Large intestine (tissue), 3 donors: ENCODE measurements at regions not wholly inside any gene's neighbourhood (a gene's known extent, or its start where the extent isn't known, plus 50 kb on each side); places are given as distances from the start of the nearest gene placed in this dataset.
"Not testable (repeated sequence)": the region's sequence is repeated elsewhere in the genome, so short reads cannot be mapped to it uniquely, and the experiment has no call there.

ENCODE experiments used
- DNase-seq, 2 donors: peaks; one replicate each; pipeline versions ENCODE4 v3.0.0 to v3.0.0-alpha.2; 2013
- H3K27ac ChIP-seq: one replicate; pipeline ENCODE4 v1.5.1; 2013; ENCODE audit warnings: low read length
- H3K27me3 ChIP-seq: 2 replicates; pipeline ENCODE4 v1.6.1; 2013; ENCODE audit warnings: low read length; ENCODE audit not compliant: control insufficient read depth, insufficient read depth
- H3K36me3 ChIP-seq: 2 replicates; pipeline ENCODE4 v1.6.1; 2013; ENCODE audit warnings: low read length; ENCODE audit not compliant: control insufficient read depth, insufficient read depth
- H3K4me1 ChIP-seq: one replicate; pipeline ENCODE4 v1.6.1; 2013; ENCODE audit warnings: low read length; ENCODE audit not compliant: control insufficient read depth, insufficient read depth
- H3K4me3 ChIP-seq: one replicate; pipeline ENCODE4 v1.5.1; 2013; ENCODE audit warnings: low read length
- H3K9me3 ChIP-seq: one replicate; pipeline ENCODE4 v1.6.1; 2013; ENCODE audit warnings: mild to moderate bottlenecking, low read depth, low read length, moderate library complexity; ENCODE audit not compliant: control insufficient read depth
- WGBS: methylation state at CpG from one replicate; pipeline ENCODE4 v1.1.5; 2013; ENCODE audit warnings: low lambda C conversion rate; ENCODE audit not compliant: insufficient coverage; 5-methylcytosine and 5-hydroxymethylcytosine counted together

DNA sequence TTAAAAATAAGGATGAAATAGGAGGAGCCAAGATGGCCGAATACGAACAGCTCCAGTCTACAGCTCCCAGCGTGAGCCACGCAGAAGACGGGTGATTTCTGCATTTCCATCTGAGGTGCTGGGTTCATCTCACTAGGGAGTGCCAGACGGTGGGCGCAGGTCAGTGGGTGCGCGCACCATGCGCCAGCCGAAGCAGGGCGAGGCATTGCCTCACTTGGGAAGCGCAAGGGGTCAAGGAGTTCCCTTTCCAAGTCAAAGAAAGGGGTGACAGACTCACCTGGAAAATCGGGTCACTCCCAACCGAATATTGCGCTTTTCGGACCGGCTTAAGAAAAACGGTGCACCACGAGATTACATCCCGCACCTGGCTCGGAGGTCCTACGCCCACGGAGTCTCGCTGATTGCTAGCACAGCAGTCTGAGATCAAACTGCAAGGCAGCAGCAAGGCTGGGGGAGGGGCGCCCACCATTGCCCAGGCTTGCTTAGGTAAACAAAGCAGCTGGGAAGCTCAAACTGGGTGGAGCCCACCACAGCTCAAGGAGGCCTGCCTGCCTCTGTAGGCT, 323.2 kb upstream of the PIK3C3 start:
- WGBS = no CpG with 5 or more reads among the region's 26 CpGs
- H3K36me3 ChIP-seq, H3K4me1 ChIP-seq, H3K4me3 ChIP-seq, DNase-seq, H3K27me3 ChIP-seq, H3K9me3 ChIP-seq, H3K27ac ChIP-seq: not testable (repeated sequence)

DNA sequence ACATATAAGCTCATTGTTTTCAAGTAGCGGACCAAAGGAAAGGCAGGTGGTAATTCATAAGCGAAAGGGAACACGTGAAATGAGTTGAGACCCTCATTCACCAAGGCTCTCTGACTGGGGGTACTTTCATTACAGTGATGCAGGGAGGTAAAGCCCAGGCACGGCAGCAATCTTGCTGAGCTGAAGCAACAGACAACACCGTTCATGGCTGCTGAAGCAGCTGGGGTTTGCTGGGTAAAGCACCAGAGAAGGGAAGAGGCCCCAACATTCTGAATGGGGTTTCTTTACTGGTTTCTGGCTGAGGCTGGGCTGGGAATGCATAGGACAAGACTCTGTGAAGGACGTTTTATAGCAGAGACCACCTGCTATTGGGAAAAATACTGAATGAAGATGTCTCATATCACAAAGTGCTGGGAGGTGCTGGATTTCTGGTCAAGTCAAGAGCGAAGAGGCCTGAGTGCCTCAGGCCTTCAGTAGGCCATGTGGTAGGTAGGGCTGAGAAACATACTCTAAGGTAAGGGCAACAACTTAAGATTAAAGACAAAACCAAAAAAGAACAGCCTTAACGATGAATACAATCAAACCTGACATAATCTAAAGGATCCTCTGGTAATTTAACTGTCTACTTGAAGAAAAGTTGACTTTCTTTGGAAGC, 324.7 kb upstream of the PIK3C3 start:
- Histone ChIP-seq H3K4me3 (no peak overlapping the region), H3K4me1 (no peaks in the 10 kb centered on the region), H3K9me3 (no peaks in the 10 kb centered on the region), H3K36me3 (no peaks in the 10 kb centered on the region), H3K27me3 (no peaks in the 10 kb centered on the region), H3K27ac (no peak overlapping the region)
- no peak for DNase-seq
- 86% methylated on average over 1 of the region's 8 CpGs for WGBS

DNA sequence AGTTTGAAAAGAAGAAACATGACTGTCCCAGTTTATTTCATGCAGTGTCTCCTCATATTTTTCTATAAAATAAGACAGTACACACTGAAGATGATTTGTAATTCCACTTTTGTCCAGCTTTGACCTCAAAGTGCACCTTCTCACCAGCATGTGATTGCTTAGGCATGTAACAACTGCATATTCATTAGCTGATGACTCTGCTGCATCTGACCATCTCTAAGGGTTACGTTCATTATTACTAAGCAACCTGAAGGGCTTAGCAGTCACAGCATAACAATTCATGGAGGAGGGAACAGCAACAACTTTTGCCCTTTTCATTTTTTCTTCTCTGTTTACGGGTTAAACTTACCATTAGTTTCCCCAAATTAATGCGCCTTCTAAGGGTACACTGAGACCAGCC, 330.6 kb upstream of the PIK3C3 start:
- 95% methylated on average over 2 of the region's 3 CpGs for WGBS
- H3K4me3 ChIP-seq = no peak overlapping the region
- H3K36me3 ChIP-seq = no peaks in the 10 kb centered on the region
- no peaks in the 10 kb centered on the region for H3K27me3 ChIP-seq
- H3K27ac ChIP-seq = no peak overlapping the region
- H3K4me1 ChIP-seq = no peaks in the 10 kb centered on the region
- no peak for DNase-seq
- H3K9me3 ChIP-seq = no peaks in the 10 kb centered on the region

DNA sequence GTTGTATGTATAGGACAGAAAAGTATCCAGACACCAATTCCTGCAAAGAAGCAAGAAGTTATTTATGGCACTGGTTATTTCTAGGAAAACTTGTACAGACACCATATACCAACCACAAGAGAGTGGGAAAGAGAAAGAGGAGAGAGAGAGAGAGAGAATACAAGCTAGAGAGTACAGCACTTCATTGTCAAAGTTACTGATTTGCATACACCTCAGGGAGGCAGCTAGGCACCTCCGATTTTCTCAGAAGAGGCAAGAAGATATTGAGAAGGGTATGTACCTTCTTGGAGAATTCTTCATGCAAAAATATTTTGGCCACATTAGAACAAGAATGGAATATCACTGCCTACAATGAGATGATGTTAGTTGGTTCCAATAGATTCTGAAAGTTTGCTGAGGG, 333.9 kb upstream of the PIK3C3 start:
- no CpG with 5 or more reads among the region's 1 CpG for WGBS
- Histone ChIP-seq H3K36me3 (no peaks in the 10 kb centered on the region), H3K27me3 (no peaks in the 10 kb centered on the region), H3K4me3 (no peak overlapping the region), H3K27ac (no peak overlapping the region), H3K9me3 (no peaks in the 10 kb centered on the region), H3K4me1 (no peaks in the 10 kb centered on the region)
- DNase-seq = no peak

- Histone ChIP-seq H3K4me1 (no peaks in the 10 kb centered on the region), H3K36me3 (no peaks in the 10 kb centered on the region), H3K9me3 (no peaks in the 10 kb centered on the region), H3K27ac (no peak overlapping the region), H3K4me3 (no peak overlapping the region), H3K27me3 (no peaks in the 10 kb centered on the region)
- no peak for DNase-seq
- no CpG with 5 or more reads among the region's 1 CpG for WGBS
These were observed 336.9 kb upstream of the PIK3C3 start for GRCh38 chr18:41618147-41618546.

DNA sequence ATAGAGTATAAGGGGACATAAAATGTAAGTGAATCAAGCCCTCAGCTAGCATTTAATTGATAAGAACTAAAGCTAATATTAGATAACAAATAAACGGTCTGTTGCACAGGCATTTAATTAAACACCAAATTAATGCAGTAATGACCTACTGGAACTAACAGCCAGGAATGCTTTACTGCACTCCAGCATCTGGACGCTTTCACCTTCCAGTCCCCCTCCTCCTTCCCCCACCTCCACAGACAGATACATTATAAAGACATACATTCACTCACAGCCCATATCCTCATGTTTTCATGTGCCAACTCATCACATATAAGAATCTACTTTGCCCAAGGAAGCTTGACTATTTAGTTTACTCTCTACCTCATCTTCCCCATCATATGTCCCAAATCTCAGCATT, 337.4 kb upstream of the PIK3C3 start:
- DNase-seq = no peak
- 83% methylated on average over 1 of the region's 2 CpGs for WGBS
- Histone ChIP-seq H3K36me3 (no peaks in the 10 kb centered on the region), H3K9me3 (no peaks in the 10 kb centered on the region), H3K4me1 (no peaks in the 10 kb centered on the region), H3K27ac (no peak overlapping the region), H3K4me3 (no peak overlapping the region), H3K27me3 (no peaks in the 10 kb centered on the region)

GRCh38 chr18:41613003-41613609, 341.9 kb upstream of the PIK3C3 start:
- no CpG with 5 or more reads among the region's 6 CpGs for WGBS
- no peak overlapping the region for H3K27ac ChIP-seq
- no peak for DNase-seq
- no peak overlapping the region for H3K4me3 ChIP-seq
- H3K36me3 ChIP-seq = no peaks in the 10 kb centered on the region
- H3K27me3 ChIP-seq = no peaks in the 10 kb centered on the region
- no peaks in the 10 kb centered on the region for H3K9me3 ChIP-seq
- H3K4me1 ChIP-seq = no peaks in the 10 kb centered on the region

- no peak overlapping the region for H3K27ac ChIP-seq
- no peaks in the 10 kb centered on the region for H3K36me3 ChIP-seq
- DNase-seq = no peak
- H3K4me1 ChIP-seq = no peaks in the 10 kb centered on the region
- WGBS = 50% methylated on average over 3 of the region's 5 CpGs
- no peaks in the 10 kb centered on the region for H3K27me3 ChIP-seq
- no peak overlapping the region for H3K4me3 ChIP-seq
- H3K9me3 ChIP-seq = no peaks in the 10 kb centered on the region
These were observed 350.1 kb upstream of the PIK3C3 start for GRCh38 chr18:41604964-41605363.

- Histone ChIP-seq H3K4me1 (no peaks in the 10 kb centered on the region), H3K9me3 (no peaks in the 10 kb centered on the region), H3K27me3 (no peaks in the 10 kb centered on the region), H3K27ac (no peak overlapping the region), H3K36me3 (no peaks in the 10 kb centered on the region), H3K4me3 (no peak overlapping the region)
- no peak for DNase-seq
- WGBS = 100% methylated on average over 1 of the region's 4 CpGs
These were observed 353.0 kb upstream of the PIK3C3 start for GRCh38 chr18:41602034-41602433.

- H3K36me3 ChIP-seq = no peaks in the 10 kb centered on the region
- no peak overlapping the region for H3K27ac ChIP-seq
- DNase-seq = no peak
- no peaks in the 10 kb centered on the region for H3K27me3 ChIP-seq
- no peaks in the 10 kb centered on the region for H3K4me1 ChIP-seq
- 70% methylated on average over 2 of the region's 3 CpGs for WGBS
- no peaks in the 10 kb centered on the region for H3K9me3 ChIP-seq
- H3K4me3 ChIP-seq = no peak overlapping the region
These were observed 354.2 kb upstream of the PIK3C3 start for GRCh38 chr18:41600693-41601391.
